ENCODE measurements at regions not wholly inside any gene's neighbourhood (a gene's known extent, or its start where the extent isn't known, plus 50 kb on each side); places are given as distances from the start of the nearest gene placed in this dataset.
"Not testable (repeated sequence)": the region's sequence is repeated elsewhere in the genome, so short reads cannot be mapped to it uniquely, and the experiment has no call there.

GRCh38 chr4:52376132-52376704, 282.9 kb downstream of the USP46 start:
- peak; percentile 82 to 88 for DNase-seq

- no peak for DNase-seq
Observed at GRCh38 chr4:52377563-52377962, 281.5 kb downstream of the USP46 start.

GRCh38 chr4:52407545-52407944, 251.6 kb downstream of the USP46 start:
- DNase-seq = no peak

DNA sequence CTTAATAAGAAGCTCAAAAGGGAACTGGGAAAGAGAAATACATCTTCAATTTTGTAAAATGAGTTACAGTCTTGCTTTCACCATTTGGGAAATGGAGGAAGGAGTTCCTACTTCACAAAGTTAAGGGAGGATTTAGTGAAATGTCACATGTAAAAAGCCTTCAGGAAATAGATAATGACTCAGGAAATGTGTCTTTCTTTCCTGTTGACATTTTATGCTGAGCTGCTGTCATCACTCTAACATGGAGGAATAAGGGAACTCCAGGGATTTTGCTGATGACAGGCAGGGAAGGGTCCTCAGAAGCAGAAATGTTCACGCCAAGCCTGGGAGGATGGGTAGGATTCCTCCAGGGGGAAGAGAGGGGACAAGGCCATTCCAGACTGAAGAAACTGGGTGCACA, 251.1 kb downstream of the USP46 start:
- DNase-seq = peak in 1 of 2 experiments; percentile 48

DNA sequence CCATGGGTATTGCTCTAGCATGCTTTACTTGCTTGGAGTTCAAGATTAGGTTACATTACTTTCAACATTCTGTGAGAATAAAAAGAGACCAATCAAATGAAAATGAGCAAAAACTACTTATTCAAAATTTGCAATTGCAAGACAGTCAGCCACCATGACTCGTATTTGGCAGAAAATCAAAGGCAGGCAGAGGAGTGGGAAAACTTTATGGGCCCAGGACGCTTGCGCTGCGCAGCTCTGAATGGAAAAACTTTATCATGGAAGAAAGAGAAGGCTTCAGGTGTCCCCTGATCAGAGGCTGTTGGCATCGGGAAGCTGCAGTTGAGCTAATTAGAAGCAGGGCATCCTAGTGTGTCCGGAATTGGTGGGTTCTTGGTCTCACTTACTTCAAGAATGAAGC, 250.6 kb downstream of the USP46 start:
- no peak for DNase-seq

DNA sequence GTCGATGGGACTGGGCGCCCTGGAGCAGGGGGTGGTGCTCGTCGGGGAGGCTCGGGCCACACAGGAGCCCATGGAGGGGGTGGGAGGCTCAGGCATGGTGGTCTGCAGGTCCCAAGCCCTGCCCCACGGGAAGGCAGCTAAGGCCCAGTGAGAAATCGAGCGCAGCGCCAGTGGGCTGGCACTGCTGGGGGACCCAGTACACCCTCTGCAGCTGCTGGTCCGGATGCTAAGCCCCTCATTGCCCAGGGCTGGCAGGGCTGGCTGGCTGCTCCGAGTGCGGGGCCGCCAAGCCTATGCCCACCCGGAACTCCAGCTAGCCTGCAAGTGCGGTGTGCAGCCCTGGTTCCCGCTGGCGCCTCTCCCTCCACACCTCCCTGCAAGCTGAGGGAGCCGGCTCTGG, 249.3 kb downstream of the USP46 start:
- not testable (repeated sequence) for DNase-seq

DNA sequence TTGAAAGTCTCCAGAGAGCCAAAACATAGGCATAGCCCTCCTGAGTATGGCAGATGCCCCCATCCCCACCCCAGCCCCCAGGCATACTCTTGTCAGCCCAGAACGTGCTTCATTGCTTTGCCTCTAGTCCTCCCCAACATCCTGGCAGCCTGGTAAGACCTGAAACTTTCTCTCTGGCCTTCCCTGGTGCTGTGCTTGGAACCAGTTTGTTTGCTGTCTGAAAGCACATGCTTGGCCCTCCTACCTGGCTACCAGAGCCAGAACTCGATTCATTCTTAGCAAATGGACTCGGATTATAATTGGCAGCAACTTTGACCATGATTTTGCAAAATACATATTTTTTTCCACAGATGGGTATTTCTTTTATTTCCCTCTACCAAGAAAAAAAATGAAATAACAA, 248.1 kb downstream of the USP46 start:
- no peak for DNase-seq

- no peak for DNase-seq
Observed at GRCh38 chr4:52420330-52420729, 238.8 kb downstream of the USP46 start.

DNA sequence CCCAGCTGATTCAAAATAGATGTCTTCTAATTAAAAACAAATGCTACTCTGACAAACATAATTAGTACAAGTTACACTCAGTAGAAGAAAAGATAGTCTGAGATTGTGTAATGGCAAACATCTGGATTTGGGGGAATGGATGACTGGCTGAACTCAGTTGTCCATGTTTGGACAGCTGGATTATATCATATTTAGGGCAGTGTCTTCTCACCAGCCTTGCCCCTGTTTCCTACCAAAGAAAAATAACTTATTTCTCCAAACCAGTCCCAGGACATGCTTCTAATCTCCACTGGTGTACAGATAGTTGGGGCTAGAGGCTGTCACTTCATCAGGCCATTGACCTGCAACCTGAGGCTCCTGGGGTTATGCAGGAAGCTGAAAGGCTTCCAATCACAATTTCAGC, 237.3 kb downstream of the USP46 start:
- DNase-seq = no peak

DNA sequence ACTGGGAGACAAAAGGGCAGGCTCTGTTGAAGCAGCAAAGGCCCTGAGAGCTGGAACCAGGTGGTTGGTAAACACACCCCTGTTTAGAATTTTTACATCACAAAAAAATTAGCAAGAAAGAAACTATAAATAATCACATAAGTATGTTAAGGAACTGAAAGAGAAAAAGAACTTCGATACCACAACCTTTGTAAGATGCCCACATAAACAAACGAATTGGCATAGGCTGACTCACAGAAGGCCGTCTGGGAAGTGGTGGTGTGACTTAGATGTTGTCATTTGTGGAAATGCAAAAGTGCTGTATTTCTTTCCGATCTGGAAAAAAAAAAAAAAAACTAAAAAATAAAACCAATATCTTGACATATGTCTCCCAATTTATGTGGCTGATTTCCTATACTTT, 235.1 kb downstream of the USP46 start:
- DNase-seq = no peak

DNA sequence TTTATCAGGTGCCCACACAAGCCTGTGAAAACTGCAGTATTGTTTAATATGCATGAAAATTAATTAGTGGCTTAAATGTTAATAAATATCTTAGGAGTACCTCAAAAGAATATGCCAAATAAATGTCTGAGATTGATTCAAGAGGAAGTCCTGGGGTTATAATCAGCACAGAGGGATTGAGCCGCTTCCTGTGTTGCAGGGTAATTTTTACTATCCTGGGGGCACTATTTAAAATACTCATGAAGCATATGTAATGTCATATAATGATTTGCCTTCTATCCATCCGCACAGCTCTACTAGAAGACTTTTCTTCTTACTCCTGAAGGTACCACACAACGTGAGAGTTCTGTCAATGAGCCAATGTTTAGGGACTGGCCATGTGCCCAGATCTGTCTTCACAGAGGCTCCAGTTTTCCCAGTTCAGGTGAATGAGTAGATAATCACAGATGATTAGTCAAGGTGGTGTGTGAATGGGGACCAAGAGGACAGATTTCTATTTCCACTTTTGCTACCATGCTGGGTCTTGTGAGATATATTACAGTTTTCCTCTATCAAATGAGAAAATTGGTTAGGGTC, 233.3 kb downstream of the USP46 start:
- DNase-seq = no peak

GRCh38 chr4:52431410-52431809, 227.7 kb downstream of the USP46 start:
- DNase-seq = no peak

DNA sequence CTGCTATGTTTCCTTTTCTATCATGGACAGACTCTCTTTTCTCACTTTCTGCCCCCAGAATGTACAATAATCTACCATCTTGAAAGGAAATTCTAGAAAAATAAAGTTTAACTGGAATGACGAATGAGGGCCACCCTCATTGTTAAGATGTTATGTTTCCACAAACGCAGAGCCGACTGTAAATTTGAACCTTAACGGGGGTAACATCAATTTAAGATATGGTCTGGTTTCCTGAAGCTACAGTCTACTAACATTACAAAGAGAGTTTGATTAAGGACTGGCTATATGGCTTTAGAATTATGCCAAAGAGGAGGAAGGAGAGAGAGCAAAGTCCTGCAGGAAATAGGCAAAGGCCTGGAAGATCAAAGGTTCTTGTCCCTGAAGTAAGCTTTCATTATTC, 227.2 kb downstream of the USP46 start:
- DNase-seq = no peak

- not testable (repeated sequence) for DNase-seq
Observed at GRCh38 chr4:52442524-52442923, 216.6 kb downstream of the USP46 start.

DNA sequence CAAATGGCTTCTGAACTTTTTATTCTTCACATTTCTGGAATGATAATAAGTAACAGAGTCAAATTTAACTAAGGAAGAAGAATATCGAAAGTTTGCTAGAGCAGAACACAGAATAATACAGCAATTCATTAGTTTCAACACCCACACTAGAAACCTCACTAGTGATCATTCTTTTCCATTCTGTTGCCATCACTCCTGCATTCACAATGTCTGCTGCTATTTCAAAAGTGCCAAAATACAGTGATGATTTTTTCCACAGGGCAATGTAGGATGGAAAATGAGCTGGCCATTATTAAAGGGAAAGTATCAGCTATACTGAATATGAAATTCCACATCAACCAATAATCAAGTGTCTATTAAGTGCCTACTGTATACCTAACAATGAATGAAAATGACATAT, 186.7 kb downstream of the USP46 start:
- no peak for DNase-seq

GRCh38 chr4:52477191-52477780, 181.8 kb downstream of the USP46 start:
- DNase-seq = no peak

DNA sequence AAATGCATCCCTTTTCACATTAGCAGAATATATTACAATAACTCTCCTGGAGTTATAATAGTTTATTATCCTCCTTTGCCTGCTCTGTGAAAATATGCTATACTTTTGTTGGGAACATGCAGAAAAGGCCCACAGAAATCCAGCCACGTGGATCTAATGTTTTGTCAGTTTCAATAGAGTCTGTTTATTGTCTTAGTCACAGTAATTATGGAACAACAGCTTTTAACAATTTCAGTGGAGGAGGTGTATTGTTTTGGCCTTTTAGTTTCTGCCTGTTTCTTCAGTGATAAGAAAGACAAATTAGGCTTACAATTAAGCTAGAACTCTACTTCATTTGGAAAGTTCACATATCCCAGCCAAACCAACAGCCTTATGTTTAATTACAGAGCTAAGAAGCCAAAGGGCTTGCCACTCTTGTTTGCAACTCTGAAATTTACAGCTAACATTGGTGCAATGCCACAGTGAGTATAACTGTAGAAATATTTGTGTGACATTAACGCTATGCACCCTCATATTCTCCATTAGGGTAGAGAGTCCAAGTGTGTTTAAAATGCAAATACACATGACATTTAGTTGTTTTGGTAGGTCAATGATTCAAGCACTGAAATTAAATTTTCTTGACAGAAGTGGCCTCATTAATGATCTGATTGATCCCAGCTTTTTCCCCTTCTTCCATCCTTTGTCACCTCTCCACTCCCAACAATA, 175.8 kb downstream of the USP46 start:
- no peak for DNase-seq

- DNase-seq = no peak
Observed at GRCh38 chr4:52507774-52508173, 151.3 kb downstream of the USP46 start.

- DNase-seq = no peak
Observed at GRCh38 chr4:52510939-52511565, 148.0 kb downstream of the USP46 start.

GRCh38 chr4:52511825-52512224, 147.3 kb downstream of the USP46 start:
- DNase-seq = no peak

- no peak for DNase-seq
Observed at GRCh38 chr4:52512291-52512690, 146.8 kb downstream of the USP46 start.

DNA sequence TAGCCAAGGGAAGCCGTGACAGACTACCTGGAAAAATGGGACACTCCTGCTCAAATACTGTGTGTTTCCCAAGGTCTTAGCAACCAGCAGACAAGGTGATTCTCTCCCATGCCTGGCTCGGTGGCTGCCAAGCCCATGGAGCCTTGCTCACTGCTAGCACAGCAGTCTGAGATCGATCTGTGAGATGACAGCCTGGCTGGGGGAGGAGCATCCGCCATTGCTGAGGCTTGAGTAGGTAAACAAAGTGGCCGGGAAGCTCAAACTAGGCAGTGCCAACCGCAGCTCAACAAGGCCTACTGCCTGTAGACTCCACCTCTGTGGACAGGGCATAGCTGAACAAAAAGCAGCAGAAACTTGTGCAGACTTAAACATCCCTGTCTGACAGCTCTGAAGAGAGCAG, 137.0 kb downstream of the USP46 start:
- not testable (repeated sequence) for DNase-seq

- DNase-seq = no peak
Observed at GRCh38 chr4:52529983-52530382, 129.1 kb downstream of the USP46 start.

DNA sequence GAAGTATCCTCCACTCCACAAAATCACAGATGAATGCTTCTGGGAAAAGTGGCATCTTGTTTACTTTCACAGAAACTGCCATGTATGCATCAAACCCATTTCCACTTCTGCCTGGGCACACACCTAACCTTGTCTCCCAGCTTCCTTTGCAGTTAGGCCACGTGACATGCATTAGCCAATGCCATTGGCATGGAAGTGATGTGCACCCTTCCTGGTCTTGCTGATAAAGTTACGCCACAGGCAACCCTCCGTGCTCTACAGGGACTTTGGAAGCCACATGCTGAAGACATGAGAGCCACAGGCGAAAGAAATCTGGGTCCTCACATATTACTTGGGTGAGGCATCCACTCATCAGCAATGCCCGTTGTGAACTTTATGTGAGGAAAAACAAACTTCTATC, 123.3 kb downstream of the USP46 start:
- DNase-seq = no peak

Measured in Kasumi-1 (cell line).